ENCODE measurements at regions not wholly inside any gene's neighbourhood (a gene's known extent, or its start where the extent isn't known, plus 50 kb on each side); places are given as distances from the start of the nearest gene placed in this dataset.
"Not testable (repeated sequence)": the region's sequence is repeated elsewhere in the genome, so short reads cannot be mapped to it uniquely, and the experiment has no call there.

- DNase-seq (ENCODE audit: low spot score): no peak
- intact Hi-C loops (cut with DNase I): no loop called here
These were observed 2252.9 kb upstream of the AGA start for GRCh38 chr4:179695175-179695574.

GRCh38 chr4:179698321-179698720, 2256.1 kb upstream of the AGA start:
- no peak for DNase-seq (ENCODE audit: low spot score)
- intact Hi-C loops (cut with DNase I): no loop called here

GRCh38 chr4:179709961-179710624, 2267.9 kb upstream of the AGA start:
- intact Hi-C loops (cut with DNase I): no loop called here
- DNase-seq (ENCODE audit: low spot score): no peak

GRCh38 chr4:179719766-179720450, 2277.7 kb upstream of the AGA start:
- DNase-seq (ENCODE audit: low spot score): no peak
- intact Hi-C loops (cut with DNase I): no loop called here

GRCh38 chr4:179726491-179726890, 2284.3 kb upstream of the AGA start:
- DNase-seq (ENCODE audit: low spot score); intact Hi-C loops (cut with DNase I): not testable (repeated sequence)

DNA sequence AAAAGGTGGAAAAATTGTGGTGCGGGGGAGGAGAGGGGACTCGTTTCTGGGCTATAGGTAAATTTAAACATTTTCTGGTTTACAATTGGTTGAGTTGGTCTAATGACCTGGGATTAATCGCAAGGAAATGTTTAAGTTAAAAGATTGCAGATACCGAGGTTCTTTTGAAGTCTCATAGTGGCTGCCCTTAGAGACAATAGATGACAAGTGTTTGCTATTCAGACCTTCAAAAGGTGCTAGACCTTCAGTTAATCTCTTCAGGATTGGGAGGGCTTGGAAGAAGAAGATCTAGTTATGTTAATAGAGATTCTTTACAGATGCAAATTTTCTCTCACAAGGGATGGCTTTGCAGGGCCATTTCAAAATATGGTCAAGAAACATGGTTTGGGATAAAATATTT, 2286.1 kb upstream of the AGA start:
- no peak for DNase-seq (ENCODE audit: low spot score)
- intact Hi-C loops (cut with DNase I): no loop called here

DNA sequence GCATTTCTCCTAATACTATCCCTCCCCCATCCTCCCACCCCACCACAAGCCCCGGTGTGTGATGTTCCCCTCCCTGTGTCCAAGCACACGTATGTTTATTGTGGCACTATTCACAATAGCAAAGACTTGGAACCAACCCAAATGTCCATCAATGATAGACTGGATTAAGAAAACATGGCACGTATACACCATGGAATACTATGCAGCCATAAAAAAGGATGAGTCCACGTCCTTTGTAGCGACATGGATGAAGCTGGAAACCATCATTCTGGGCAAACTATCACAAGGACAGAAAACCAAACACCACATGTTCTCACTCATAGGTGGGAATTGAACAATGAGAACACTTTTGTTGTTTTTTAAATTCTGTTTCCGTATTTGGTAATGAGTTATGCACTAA, 2294.6 kb upstream of the AGA start:
- intact Hi-C loops (cut with DNase I): not testable (repeated sequence)

GRCh38 chr4:179738822-179739221, 2296.6 kb upstream of the AGA start:
- no peak for DNase-seq (ENCODE audit: low spot score)
- intact Hi-C loops (cut with DNase I): no loop called here

More for the DNA sequence above, 2294.6 kb upstream of the AGA start:
- not testable (repeated sequence) for DNase-seq (ENCODE audit: low spot score)

DNA sequence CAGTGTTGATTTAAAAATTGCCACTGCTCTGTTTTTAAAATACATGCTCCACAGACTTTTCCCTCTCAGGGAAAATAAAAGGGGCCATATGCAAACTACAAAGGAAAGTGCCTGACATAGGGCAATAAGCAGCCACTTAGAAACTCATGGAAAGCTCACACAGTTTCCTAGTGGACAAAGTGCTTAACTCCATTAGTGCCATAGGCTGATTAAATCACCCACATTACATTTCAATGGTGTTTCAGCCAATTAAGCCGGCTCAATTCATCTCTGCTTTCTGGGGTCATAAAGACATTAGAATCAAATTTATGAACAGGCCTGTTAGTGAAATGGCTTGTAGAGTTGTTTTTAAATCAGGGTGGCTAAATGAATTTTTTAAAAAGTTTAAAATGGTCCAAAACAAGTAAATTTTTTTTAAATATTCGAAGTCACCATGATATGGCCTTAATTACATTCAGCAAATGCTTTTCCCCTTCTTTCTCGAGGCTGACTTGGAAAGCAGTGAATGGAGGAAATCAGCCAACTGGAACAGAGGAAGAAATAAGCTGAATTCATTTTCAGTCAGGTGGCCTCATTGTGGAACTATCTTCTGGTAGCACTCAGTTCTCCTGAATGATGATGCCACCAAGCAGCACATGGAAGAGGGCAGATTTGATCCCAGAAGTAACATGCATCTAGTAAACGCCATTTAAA, 2305.1 kb upstream of the AGA start:
- intact Hi-C loops (cut with DNase I): no loop called here
- no peak for DNase-seq (ENCODE audit: low spot score)

DNA sequence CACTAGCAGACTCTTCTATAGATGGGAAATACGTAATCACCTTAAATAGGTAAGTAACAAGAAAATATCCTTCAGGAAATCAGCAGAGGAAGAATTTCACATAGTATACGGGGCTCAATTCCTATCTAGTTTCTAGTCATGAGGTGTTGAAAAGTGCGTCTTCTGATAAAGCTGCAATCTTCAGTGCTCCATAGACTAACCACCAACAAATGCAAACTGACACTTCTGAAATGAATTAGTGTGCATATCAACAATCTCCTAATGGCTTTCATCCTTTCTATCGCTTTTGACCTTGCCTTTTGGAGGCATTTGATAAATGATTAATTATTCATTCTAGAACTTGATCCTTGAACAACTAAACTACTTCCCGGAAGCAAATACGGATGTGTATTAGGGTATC, 2306.6 kb upstream of the AGA start:
- no peak for DNase-seq (ENCODE audit: low spot score)
- intact Hi-C loops (cut with DNase I): no loop called here

DNA sequence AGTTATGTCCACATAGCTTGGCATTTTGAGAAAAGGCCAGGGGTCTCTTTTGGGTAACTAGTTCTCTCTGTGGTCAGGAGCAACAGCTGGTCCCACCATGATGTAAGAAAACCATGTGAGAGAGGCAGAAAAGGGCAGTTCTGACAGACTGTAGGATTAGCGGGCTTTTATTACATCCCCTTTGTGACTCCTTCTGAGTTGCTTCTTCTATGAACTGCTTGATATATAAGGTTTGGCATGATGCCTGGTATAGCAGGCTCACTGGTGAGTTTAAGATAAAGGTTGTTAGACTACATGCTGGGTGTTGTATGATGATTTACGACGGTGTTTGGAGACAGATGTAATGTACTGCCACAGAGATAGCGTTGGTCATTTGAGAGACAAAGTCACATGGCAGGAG, 2308.1 kb upstream of the AGA start:
- intact Hi-C loops (cut with DNase I): no loop called here
- DNase-seq (ENCODE audit: low spot score): no peak

DNA sequence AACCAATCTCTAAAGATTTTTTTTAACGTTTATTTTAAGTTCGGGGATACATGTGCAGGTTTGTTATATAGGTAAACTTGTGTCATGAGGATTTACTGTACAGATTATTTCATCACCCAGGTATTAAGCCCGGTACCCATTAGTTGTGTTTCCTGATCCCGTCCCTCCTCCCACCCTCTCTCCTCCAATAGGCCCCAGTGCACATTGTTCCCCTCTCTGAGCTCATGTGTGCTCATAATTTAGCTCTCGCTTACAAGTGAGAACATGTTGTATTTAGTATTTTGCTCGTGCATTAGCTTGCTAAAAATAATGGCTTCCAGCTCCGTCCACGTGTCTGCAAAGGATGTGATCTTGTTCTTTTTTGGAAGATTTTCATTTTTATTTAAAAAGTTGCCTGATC, 2309.4 kb upstream of the AGA start:
- DNase-seq (ENCODE audit: low spot score): no peak
- intact Hi-C loops (cut with DNase I): no loop called here

- intact Hi-C loops (cut with DNase I): no loop called here
- DNase-seq (ENCODE audit: low spot score): no peak
These were observed 2313.1 kb upstream of the AGA start for GRCh38 chr4:179755322-179755721.

GRCh38 chr4:179757641-179758040, 2315.4 kb upstream of the AGA start:
- intact Hi-C loops (cut with DNase I): no loop called here

GRCh38 chr4:179762840-179763239, 2320.6 kb upstream of the AGA start:
- DNase-seq (ENCODE audit: low spot score): no peak
- intact Hi-C loops (cut with DNase I): no loop called here

More at GRCh38 chr4:179757641-179758040, 2315.4 kb upstream of the AGA start:
- DNase-seq (ENCODE audit: low spot score): no peak

- intact Hi-C loops (cut with DNase I): no loop called here
- DNase-seq (ENCODE audit: low spot score): no peak
These were observed 2324.7 kb upstream of the AGA start for GRCh38 chr4:179766938-179767337.

DNA sequence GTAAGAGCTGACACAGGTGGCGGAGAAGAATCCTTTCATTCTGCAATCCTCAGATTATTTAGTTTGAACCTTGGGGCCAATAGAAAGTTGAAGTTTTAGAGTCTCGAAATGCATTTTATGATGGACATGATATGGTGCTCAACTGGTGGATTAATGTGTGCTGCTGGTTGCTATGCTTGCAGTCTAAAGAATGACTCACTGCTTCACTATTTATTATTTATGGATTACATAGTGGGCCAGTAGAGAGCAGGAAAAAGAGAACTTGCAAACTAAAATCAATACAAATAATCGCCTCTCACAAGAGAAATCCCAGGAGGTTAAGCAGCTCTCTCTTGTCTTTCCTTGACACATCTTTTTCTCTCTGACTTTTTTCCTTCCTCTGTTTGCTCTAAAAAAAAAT, 2326.8 kb upstream of the AGA start:
- intact Hi-C loops (cut with DNase I): no loop called here
- DNase-seq (ENCODE audit: low spot score): no peak

- intact Hi-C loops (cut with DNase I): no loop called here
- no peak for DNase-seq (ENCODE audit: low spot score)
These were observed 2355.5 kb upstream of the AGA start for GRCh38 chr4:179797738-179798137.

- DNase-seq (ENCODE audit: low spot score): no peak
These were observed 2361.6 kb upstream of the AGA start for GRCh38 chr4:179803857-179804256.

DNA sequence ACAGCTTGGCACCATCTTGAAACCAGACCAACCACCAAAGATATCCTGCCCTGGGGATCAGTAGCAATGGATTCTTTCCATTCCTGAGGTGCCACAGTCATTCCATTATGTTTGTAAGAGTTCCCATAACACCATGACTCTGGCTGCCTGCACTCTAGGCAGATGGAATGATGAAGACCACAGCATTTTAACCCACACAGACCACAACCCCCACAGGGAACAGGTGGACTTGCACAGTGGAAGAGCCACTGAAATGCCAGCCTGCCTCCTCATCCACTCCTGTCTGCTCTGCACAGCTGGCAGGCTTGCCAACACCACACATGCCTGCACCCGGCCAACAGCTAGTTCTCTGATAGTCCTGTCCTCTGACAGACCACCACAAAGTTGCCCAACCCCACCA, 2362.2 kb upstream of the AGA start:
- intact Hi-C loops (cut with DNase I): no loop called here
- DNase-seq (ENCODE audit: low spot score): no peak

More at GRCh38 chr4:179803857-179804256, 2361.6 kb upstream of the AGA start:
- intact Hi-C loops (cut with DNase I): no loop called here

DNA sequence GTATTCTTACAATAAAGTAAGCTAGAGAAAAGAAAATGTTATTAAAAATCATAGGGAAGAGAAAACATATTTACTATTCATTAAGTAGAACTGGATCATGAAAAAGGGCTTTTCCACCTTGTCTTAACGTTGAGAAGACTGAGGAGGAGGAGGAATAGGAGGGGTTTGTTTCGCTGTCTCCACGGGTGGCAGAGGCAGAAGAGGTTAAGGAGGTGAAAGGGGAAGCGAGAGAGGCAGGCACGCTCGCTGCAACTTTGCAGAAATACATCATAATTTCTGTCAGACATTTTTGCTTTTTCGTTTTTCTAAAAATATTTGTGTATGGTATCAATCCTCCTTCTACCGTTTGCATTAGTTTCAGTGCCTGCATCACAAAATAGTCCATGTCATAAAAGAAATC, 2375.1 kb upstream of the AGA start:
- DNase-seq (ENCODE audit: low spot score): no peak
- intact Hi-C loops (cut with DNase I): no loop called here

Measured in posterior vena cava (tissue), 2 donors.